Ascending aorta (tissue), 2 donors: ENCODE measurements at regions not wholly inside any gene's neighbourhood (a gene's known extent, or its start where the extent isn't known, plus 50 kb on each side); places are given as distances from the start of the nearest gene placed in this dataset.

Experiments used
- DNase-seq, 2 donors: peaks; one replicate each; pipeline ENCODE4 v3.0.0-alpha.2; 2019; ENCODE audit warnings: low spot score in 2 of 2
- H3K27ac ChIP-seq, 2 donors: fragments of 200-600 bp; sonication (generic); one replicate each; pipeline ENCODE4 v1.5.1; 2016 to 2017; ENCODE audit warnings: mild to moderate bottlenecking in 1 of 2
- H3K27me3 ChIP-seq: fragments of 200-600 bp; sonication (generic); one replicate; pipeline ENCODE4 v1.5.1; 2017
- H3K36me3 ChIP-seq, 2 donors: fragments of 200-600 bp; sonication (generic); one replicate each; pipeline ENCODE4 v1.5.1; 2016
- H3K4me1 ChIP-seq, 2 donors: fragments of 200-600 bp; sonication (generic); one replicate each; pipeline ENCODE4 v1.5.1; 2016 to 2017; ENCODE audit warnings: mild to moderate bottlenecking in 1 of 2
- H3K4me3 ChIP-seq, 2 donors: fragments of 200-600 bp; sonication (generic); one replicate each; pipeline ENCODE4 v1.5.1; 2016 to 2017; ENCODE audit warnings: mild to moderate bottlenecking in 1 of 2
- H3K9me3 ChIP-seq, 2 donors: fragments of 200-600 bp; sonication (generic); one replicate each; pipeline ENCODE4 v1.5.1; 2016
- CTCF ChIP-seq, 3 experiments: fragments of 200-600 bp in 2 of 3; fragments of 450-650 bp in 1 of 3; sonication (generic) in 2 of 3; IDR thresholded peaks; one replicate each; pipeline ENCODE4 v1.5.1; 2016 to 2019; ENCODE audit warnings: antibody characterized with exemption in 3 of 3, mild to moderate bottlenecking in 1 of 3, moderate library complexity in 1 of 3
- intact Hi-C: fragments of 100-400 bp; cut with DNase I; formaldehyde crosslinking; loops from one replicate; pipeline ENCODE4 v1.15.1; 2023

GRCh38 chr4:178602833-178603232 is 1160.6 kb upstream of the AGA start:
- H3K36me3 ChIP-seq, result no peaks in the 10 kb centered on the region
- H3K9me3 ChIP-seq, result no peaks in the 10 kb centered on the region
- no peaks in the 10 kb centered on the region for H3K4me1 ChIP-seq
- intact Hi-C loops, result no loop called here
- H3K27ac ChIP-seq, result no peak overlapping the region
- no peak for DNase-seq
- no peak overlapping the region for H3K4me3 ChIP-seq
- TF ChIP-seq CTCF (IDR thresholded peaks at IDR 0.05), result no peak
- no peaks in the 10 kb centered on the region for H3K27me3 ChIP-seq

DNA sequence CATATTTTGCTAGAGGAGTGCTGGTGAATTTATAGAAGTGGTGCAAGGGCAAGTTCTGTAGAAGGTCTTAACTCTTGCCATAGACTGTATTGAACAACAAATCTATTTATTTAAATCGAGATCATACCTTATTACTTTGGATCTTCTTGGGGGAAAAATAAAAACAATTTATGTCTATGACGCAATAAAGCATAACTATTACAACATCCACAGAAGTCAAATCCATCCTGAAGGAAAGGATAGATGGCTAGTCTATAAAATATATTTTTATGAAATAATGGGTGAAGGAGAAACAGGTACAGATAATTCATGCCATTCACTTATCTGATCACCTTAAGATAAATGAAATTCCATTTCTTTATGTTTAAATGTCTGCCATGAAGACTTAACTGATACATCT is 1168.8 kb upstream of the AGA start:
- no peaks in the 10 kb centered on the region for H3K36me3 ChIP-seq
- intact Hi-C loops, result no loop called here
- H3K4me3 ChIP-seq, result no peak overlapping the region
- no peak for DNase-seq
- no peaks in the 10 kb centered on the region for H3K4me1 ChIP-seq
- no peaks in the 10 kb centered on the region for H3K27me3 ChIP-seq
- H3K9me3 ChIP-seq, result no peaks in the 10 kb centered on the region
- no peak overlapping the region for H3K27ac ChIP-seq
- TF ChIP-seq CTCF (IDR thresholded peaks at IDR 0.05), result no peak

- no peaks in the 10 kb centered on the region for H3K4me1 ChIP-seq
- intact Hi-C loops, result no loop called here
Measured at GRCh38 chr4:178612733-178613132, 1170.5 kb upstream of the AGA start.

DNA sequence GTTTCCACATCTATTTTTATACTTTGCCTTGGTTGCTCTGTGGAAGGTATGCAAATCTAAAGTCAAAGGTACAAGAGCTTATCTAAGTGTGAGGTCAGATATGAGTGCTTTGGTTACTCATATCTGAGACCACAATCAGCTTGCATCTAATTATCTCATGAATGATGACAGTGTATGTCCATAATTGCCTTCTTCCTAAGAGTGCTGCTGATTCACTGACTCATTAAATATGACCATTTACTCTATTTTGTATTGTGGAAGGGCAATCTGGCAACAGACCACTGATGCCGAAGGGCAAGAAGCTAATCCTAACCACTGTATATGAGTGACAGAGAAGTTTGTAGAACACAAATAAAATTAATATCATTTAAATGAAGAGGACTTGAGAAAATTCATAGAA is 1190.2 kb upstream of the AGA start:
- no peaks in the 10 kb centered on the region for H3K36me3 ChIP-seq
- intact Hi-C loops, result no loop called here

More at GRCh38 chr4:178612733-178613132, 1170.5 kb upstream of the AGA start:
- Histone ChIP-seq H3K36me3 (no peaks in the 10 kb centered on the region), H3K27me3 (no peaks in the 10 kb centered on the region), H3K9me3 (no peaks in the 10 kb centered on the region), H3K27ac (no peak overlapping the region), H3K4me3 (no peak overlapping the region)
- no peak for DNase-seq
- TF ChIP-seq CTCF (IDR thresholded peaks at IDR 0.05), result no peak

GRCh38 chr4:178633263-178633662 is 1191.0 kb upstream of the AGA start:
- intact Hi-C loops, result no loop called here
- no peak overlapping the region for H3K4me3 ChIP-seq
- TF ChIP-seq CTCF (IDR thresholded peaks at IDR 0.05), result no peak
- H3K27me3 ChIP-seq, result no peaks in the 10 kb centered on the region
- H3K36me3 ChIP-seq, result no peaks in the 10 kb centered on the region
- H3K27ac ChIP-seq, result no peak overlapping the region
- no peaks in the 10 kb centered on the region for H3K9me3 ChIP-seq
- no peaks in the 10 kb centered on the region for H3K4me1 ChIP-seq
- DNase-seq, result no peak

More for the DNA sequence above, 1190.2 kb upstream of the AGA start:
- Histone ChIP-seq H3K4me3 (no peak overlapping the region), H3K27me3 (no peaks in the 10 kb centered on the region), H3K27ac (no peak overlapping the region), H3K9me3 (no peaks in the 10 kb centered on the region), H3K4me1 (no peaks in the 10 kb centered on the region)
- no peak for TF ChIP-seq CTCF (IDR thresholded peaks at IDR 0.05)
- no peak for DNase-seq

DNA sequence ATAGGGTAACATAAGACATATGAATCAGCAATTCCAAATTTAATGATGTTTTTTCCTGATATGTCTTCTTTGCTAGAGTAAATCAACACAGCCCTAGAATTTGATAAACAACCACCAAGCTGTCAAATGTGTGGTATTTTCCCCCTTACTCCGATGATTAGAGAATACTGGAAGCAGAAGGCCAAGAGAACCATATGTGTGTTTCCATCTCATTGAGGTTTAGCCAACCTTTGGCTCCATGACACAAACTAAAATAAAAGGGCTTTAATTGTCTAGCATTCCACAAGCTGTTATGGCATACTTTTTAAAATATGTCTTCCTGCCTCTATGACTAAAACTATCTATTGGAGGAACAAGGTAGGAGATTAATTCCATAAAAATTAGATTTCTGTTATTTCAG is 1222.4 kb upstream of the AGA start:
- no peak overlapping the region for H3K4me3 ChIP-seq
- no peaks in the 10 kb centered on the region for H3K4me1 ChIP-seq
- H3K27ac ChIP-seq, result no peak overlapping the region
- no peaks in the 10 kb centered on the region for H3K36me3 ChIP-seq
- H3K9me3 ChIP-seq, result peaks cover 0 to 5% of the 10 kb centered on the region in 2 donors
- no peaks in the 10 kb centered on the region for H3K27me3 ChIP-seq
- DNase-seq, result no peak
- intact Hi-C loops, result no loop called here
- no peak for TF ChIP-seq CTCF (IDR thresholded peaks at IDR 0.05)
